ENCODE measurements at regions not wholly inside any gene's neighbourhood (a gene's known extent, or its start where the extent isn't known, plus 50 kb on each side); places are given as distances from the start of the nearest gene placed in this dataset.

DNA sequence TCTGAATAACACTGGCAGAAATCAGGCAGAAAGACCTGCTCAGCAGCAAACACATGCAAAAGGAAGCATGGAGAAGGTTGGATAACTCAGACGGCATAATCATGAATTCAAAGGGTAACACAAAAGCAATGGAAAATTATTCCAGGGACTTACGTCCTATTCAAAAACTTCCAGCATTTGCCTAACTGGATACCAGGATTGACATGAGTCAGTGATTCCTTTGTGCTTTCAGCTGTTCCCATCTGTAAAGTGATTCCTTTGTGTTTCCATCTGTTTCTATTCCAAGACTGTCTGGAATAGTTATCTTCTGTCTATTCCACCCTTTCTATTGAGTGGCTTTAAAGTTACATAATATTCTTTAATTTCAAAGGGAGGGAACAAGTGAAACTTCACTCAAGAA is 1361.7 kb upstream of the CDH9 start (continued):
- TF ChIP-seq, protein P1, sequence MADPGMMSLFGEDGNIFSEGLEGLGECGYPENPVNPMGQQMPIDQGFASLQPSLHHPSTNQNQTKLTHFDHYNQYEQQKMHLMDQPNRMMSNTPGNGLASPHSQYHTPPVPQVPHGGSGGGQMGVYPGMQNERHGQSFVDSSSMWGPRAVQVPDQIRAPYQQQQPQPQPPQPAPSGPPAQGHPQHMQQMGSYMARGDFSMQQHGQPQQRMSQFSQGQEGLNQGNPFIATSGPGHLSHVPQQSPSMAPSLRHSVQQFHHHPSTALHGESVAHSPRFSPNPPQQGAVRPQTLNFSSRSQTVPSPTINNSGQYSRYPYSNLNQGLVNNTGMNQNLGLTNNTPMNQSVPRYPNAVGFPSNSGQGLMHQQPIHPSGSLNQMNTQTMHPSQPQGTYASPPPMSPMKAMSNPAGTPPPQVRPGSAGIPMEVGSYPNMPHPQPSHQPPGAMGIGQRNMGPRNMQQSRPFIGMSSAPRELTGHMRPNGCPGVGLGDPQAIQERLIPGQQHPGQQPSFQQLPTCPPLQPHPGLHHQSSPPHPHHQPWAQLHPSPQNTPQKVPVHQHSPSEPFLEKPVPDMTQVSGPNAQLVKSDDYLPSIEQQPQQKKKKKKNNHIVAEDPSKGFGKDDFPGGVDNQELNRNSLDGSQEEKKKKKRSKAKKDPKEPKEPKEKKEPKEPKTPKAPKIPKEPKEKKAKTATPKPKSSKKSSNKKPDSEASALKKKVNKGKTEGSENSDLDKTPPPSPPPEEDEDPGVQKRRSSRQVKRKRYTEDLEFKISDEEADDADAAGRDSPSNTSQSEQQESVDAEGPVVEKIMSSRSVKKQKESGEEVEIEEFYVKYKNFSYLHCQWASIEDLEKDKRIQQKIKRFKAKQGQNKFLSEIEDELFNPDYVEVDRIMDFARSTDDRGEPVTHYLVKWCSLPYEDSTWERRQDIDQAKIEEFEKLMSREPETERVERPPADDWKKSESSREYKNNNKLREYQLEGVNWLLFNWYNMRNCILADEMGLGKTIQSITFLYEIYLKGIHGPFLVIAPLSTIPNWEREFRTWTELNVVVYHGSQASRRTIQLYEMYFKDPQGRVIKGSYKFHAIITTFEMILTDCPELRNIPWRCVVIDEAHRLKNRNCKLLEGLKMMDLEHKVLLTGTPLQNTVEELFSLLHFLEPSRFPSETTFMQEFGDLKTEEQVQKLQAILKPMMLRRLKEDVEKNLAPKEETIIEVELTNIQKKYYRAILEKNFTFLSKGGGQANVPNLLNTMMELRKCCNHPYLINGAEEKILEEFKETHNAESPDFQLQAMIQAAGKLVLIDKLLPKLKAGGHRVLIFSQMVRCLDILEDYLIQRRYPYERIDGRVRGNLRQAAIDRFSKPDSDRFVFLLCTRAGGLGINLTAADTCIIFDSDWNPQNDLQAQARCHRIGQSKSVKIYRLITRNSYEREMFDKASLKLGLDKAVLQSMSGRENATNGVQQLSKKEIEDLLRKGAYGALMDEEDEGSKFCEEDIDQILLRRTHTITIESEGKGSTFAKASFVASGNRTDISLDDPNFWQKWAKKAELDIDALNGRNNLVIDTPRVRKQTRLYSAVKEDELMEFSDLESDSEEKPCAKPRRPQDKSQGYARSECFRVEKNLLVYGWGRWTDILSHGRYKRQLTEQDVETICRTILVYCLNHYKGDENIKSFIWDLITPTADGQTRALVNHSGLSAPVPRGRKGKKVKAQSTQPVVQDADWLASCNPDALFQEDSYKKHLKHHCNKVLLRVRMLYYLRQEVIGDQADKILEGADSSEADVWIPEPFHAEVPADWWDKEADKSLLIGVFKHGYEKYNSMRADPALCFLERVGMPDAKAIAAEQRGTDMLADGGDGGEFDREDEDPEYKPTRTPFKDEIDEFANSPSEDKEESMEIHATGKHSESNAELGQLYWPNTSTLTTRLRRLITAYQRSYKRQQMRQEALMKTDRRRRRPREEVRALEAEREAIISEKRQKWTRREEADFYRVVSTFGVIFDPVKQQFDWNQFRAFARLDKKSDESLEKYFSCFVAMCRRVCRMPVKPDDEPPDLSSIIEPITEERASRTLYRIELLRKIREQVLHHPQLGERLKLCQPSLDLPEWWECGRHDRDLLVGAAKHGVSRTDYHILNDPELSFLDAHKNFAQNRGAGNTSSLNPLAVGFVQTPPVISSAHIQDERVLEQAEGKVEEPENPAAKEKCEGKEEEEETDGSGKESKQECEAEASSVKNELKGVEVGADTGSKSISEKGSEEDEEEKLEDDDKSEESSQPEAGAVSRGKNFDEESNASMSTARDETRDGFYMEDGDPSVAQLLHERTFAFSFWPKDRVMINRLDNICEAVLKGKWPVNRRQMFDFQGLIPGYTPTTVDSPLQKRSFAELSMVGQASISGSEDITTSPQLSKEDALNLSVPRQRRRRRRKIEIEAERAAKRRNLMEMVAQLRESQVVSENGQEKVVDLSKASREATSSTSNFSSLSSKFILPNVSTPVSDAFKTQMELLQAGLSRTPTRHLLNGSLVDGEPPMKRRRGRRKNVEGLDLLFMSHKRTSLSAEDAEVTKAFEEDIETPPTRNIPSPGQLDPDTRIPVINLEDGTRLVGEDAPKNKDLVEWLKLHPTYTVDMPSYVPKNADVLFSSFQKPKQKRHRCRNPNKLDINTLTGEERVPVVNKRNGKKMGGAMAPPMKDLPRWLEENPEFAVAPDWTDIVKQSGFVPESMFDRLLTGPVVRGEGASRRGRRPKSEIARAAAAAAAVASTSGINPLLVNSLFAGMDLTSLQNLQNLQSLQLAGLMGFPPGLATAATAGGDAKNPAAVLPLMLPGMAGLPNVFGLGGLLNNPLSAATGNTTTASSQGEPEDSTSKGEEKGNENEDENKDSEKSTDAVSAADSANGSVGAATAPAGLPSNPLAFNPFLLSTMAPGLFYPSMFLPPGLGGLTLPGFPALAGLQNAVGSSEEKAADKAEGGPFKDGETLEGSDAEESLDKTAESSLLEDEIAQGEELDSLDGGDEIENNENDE (IDR thresholded peaks at IDR 0.05; ENCODE audit: insufficient replicate concordance, low read length), result no peak
- no peak for TF ChIP-seq SP4 (IDR thresholded peaks at IDR 0.05; ENCODE audit: low read length)

Data from H1 (cell line).